Urothelium cell line (cell line): ENCODE measurements at regions not wholly inside any gene's neighbourhood (a gene's known extent, or its start where the extent isn't known, plus 50 kb on each side); places are given as distances from the start of the nearest gene placed in this dataset.
"Not testable (repeated sequence)": the region's sequence is repeated elsewhere in the genome, so short reads cannot be mapped to it uniquely, and the experiment has no call there.

Source experiments
- DNase-seq: peaks from one replicate; pipeline ENCODE4 v3.0.0; 2011; ENCODE audit warnings: low spot score, mixed read lengths
- FAIRE-seq: peaks from 2 replicates; lab custom pipeline; 2011; peaks lifted over from hg19 to GRCh38; lab: Jason Lieb, UNC

DNA sequence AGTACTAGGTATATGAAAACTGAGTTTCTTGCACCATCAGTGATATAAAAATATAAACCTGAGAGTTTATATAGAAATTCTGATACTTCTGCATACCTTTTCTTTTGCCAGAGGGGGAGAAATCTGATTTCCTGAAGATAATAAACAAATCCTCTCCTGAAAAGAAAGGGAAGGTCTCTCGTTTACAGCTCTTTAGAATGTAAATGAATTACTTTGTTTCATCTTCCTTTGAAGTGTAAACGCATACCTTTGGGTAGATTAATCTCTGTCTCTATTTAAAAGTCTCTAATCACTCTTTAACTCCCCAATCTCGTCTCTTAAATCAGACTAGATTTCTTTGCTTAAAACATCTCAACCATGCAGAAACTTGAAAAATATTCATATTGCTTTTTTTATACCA lies 1092.9 kb downstream of the SLITRK5 start:
- DNase-seq = no peak
- no peak for FAIRE-seq

DNA sequence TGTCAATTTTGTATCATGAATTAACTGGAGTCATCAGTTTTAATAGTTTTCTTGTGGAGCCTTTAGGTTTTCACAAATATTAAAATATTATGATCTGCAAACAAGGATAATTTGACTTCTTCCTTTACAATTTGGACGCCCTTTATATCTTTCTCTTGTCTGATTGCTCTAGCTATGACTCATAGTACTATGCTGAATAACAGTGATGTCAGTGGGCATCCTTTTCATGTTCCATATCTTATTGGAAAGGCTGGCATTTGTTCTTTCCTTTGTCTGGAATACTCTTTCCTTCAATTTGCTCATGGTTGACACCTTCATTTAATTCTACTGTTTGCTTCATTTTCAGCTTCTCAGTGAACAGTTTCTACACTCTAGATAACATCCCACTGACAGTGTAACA lies 1129.3 kb downstream of the SLITRK5 start:
- FAIRE-seq = no peak

DNA sequence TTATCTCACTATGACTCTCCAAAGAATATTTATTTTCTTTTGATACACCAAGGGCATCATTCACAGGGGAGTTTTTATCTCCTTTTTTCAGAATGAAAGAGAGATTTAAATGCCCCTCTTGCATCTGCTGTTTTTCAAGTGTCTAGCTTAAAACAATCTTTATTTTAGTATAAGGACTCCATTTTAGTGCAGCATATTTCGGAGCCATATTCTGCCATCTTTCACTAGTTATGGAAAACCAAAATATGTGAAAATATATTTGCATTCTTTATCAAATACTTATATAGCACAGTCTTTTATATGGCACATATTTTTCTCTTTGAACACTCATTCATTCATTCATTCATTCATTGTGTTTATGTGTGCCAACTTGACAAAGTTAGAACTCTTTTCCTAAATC lies 1130.2 kb downstream of the SLITRK5 start:
- no peak for FAIRE-seq

More for the DNA sequence above, 1129.3 kb downstream of the SLITRK5 start:
- no peak for DNase-seq

DNA sequence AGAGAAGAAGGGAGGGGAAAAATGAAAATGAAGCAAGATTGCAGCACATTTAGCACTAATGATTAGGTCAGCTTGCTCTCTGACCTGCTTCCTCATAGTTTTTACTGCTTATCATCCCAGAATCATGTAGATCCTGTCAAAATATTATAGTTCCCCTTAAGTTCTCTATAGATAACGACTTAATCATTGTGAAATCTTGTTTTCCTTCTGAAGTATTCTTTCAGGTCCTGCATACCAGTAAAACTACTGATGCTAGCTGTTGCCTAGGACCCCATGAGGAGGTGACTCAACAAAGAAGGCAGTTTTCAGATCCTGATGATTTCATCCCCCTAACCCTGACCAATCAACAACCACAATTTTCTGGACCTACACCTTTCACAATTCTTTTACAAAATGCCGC lies 1131.7 kb downstream of the SLITRK5 start:
- FAIRE-seq = no peak
- DNase-seq = no peak

More for the DNA sequence above, 1130.2 kb downstream of the SLITRK5 start:
- no peak for DNase-seq

DNA sequence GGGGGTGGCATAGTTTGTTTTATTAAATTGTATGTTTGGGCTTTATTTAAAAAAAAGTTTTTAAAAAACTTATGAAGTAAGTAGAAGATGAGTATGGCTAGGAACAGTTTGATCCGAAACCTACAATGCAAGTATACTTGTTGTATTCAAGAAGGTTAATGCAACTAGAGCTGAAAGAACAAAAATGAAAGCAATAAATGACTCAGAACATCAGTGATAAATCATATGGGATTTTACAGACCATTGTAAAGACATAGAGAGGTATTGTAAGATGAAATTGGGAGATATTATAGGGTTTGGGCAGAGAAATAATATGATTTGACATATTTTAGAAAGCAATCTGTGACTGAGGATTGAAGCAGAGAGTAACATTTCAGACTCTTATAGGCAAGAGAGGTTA lies 1135.3 kb downstream of the SLITRK5 start:
- no peak for FAIRE-seq
- DNase-seq = no peak

DNA sequence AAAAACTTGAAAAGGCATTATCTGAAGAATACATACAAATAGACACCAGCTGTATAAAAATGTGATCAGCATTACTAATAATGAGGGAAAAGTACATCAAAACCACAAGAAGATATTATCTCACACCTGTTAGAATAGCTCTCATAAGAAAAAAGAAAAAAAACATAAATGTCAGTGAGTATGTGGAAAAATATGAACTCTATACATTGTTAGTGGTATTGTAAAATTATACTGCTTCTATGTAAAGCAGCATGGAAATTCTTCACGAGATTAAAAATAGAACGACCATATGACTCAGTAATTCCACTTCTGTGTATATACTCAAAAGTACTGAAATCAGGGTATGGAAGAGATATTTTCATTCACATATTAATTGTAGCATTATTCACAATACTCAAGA lies 1146.4 kb downstream of the SLITRK5 start:
- FAIRE-seq = no peak
- DNase-seq = no peak

DNA sequence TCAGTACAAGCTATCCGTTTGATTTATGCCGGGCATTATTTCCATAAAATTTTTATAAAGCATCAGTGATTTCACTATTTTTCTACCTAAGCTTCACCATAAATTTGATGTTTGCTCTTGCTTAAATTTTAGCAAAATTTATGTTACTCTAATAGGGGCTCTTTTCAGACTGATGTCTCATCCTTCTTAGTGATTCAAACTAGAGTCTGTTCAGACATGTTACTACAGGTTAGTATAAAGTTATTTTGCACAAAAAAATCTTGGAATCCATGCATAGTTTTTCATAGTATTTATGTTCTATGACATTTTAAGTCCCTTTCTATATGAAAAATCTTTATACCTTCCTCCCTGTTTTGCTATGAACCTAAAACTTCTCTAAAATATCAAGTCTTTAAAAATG lies 1151.9 kb downstream of the SLITRK5 start:
- DNase-seq = no peak
- no peak for FAIRE-seq

GRCh38 chr13:88824218-88824617 lies 1153.0 kb downstream of the SLITRK5 start:
- DNase-seq (no peak), FAIRE-seq (no peak)

- FAIRE-seq (no peak), DNase-seq (no peak)
Measured at GRCh38 chr13:88840085-88840484, 1168.9 kb downstream of the SLITRK5 start.

DNA sequence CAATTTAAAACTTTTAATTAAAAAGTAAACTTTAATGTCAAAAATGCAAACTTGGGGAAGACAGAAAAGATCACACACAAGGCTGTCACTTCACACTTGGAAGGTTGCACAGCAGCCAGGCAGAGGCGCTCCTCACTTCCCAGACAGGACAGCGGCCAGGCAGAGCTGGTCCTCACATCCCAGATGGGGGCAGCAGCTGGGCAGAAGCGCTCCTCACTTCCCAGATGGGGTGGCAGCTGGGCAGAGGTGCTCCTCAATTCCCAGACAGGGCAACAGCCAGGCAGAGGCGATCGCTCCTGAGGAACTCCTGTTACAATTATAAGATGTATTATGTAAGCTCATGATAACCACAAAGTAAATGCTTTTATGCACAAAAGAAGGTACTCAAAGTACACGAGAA lies 1181.1 kb downstream of the SLITRK5 start:
- FAIRE-seq = not testable (repeated sequence)

GRCh38 chr13:88857256-88857655 lies 1186.1 kb downstream of the SLITRK5 start:
- DNase-seq (no peak), FAIRE-seq (no peak)

More for the DNA sequence above, 1181.1 kb downstream of the SLITRK5 start:
- not testable (repeated sequence) for DNase-seq

- no peak for FAIRE-seq
- no peak for DNase-seq
Measured at GRCh38 chr13:88862095-88862620, 1191.0 kb downstream of the SLITRK5 start.

- FAIRE-seq (no peak), DNase-seq (no peak)
Measured at GRCh38 chr13:88863116-88863515, 1191.9 kb downstream of the SLITRK5 start.

- DNase-seq (peak; percentile 3), FAIRE-seq (no peak)
Measured at GRCh38 chr13:88866195-88866594, 1195.0 kb downstream of the SLITRK5 start.

- FAIRE-seq (no peak), DNase-seq (no peak)
Measured at GRCh38 chr13:88883741-88884140, 1212.6 kb downstream of the SLITRK5 start.

DNA sequence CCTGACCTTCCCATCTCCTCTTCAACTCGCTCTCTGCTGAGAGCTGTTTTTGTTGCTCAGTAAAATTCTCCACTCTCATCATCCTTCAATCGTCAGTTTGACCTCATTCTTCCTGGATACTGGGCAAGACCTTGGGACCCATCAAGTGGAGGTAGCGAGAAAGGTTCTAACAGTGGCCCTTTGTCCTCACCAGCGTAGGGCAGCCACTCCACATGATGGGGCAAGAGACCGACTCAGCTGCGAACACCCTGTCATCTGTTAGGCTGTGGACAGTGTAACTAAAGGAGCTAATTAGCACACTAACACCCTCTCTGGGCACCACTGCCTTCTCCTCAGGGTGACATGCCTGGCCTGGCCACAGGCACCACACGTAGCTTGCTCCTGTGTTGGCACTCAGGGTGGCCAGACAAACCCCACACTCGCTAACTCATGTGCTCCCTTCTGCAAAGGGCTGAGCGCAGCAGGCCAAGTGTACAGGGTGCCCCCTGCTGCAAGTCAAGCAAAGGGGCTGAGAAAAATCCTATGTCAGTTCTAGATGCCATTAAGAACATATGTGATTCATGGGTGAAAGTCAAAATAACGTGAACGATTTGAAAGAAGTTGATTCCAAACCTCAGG lies 1216.0 kb downstream of the SLITRK5 start:
- no peak for DNase-seq
- no peak for FAIRE-seq

DNA sequence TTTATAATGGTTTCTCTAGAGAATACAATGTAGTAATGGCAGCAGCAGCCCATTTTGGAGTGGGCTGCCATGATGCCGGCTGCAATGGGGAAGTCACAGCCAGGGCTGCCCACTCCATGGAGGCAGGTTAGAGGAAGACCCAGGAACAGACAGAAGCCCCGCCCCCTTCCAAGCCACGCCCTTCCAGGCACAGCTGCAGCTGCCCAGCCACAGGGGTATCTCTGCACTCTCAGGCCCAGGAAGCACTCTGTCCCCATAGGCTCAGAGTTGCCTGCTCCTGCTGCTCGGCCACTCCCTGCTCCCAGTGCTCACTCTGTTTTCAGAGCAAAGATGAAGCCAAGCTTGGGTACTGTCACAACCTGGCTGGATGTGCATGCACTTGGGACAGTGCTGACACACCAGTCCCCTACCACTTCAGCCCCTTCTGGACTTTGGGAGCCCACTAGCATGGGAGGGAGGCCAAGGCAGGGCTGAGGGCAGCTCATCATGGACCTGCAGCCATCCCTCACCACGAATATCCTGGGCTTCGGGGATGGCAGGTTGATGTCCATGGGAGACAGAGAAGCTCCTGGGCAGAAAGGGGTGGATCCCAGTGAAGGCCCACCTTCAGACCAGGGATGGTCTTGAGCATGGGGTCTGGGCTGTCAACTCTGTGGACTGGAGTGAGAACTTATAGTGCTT lies 1224.2 kb downstream of the SLITRK5 start:
- no peak for DNase-seq
- FAIRE-seq = no peak

DNA sequence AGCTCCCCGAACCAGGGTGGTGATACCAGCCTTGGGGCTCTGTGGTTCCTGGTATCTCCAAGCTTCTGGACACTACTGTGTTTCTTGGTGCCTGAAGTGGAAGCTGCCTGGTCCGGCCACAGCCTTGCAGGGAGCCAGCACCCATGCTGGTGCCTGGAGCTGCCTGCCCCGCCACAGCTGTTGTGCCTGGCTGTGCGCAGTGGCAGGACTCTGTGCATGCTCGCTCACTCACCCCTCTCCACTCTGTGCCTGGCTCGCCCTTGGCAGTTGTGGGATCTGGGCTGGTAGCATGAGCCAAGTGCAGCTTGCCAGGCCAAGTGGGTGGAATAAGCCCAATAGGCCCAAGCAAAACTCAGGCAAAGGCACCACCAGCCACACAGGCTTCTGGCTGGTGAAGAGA lies 1225.3 kb downstream of the SLITRK5 start:
- DNase-seq = no peak

GRCh38 chr13:88908961-88909441 lies 1237.8 kb downstream of the SLITRK5 start:
- no peak for FAIRE-seq

More for the DNA sequence above, 1225.3 kb downstream of the SLITRK5 start:
- no peak for FAIRE-seq

DNA sequence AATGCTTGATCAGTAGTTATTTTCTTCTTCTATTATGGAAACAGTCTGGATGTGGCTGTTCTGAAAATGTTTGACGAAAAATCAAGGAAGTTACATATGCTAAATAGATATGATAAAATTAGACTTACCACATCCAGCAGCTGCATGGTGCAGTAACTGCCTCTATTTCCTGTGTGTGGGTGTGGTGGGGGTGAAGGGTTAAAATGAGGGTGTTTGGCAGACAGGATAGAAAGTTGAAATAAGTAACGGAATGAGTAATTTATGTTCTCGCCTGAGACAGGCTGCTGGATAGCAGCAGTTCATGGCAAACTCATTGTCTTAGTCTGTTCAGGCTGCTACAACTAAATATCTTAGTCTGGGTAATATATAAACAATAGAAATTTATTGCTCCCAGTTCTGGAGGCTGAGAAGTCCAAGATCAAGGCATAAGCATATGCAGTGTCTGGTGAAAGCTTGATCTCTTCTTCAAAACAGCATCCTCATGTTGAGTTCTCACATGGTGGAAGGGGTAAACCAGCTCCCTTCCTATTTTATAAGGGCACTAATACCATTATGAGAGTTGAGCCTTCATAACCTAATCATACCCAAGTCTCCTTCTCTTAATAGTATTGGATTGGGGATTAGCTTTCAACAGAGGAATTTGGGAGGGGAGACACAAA lies 1248.9 kb downstream of the SLITRK5 start:
- DNase-seq (no peak), FAIRE-seq (no peak)

More at GRCh38 chr13:88908961-88909441, 1237.8 kb downstream of the SLITRK5 start:
- no peak for DNase-seq

DNA sequence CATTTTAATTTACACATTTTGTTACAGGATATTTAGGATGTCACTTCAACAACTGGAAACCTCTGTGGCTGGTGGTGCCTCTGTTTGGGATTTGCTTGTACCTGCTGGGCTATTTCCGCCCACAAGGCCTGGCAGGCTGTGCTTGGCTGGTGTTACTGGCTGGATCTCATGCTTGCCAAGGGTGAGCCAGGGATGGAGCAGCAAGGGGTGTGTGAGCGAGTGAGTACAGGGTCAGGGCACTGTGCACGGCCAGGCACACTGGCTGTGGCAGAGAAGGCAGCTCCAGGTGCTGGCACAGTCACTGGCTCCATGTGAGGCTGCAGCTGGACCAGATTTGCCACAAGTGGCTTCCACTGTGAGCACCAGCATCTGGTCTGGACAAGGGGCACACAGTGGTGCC lies 1254.8 kb downstream of the SLITRK5 start:
- FAIRE-seq = no peak

More for the DNA sequence above, 1254.8 kb downstream of the SLITRK5 start:
- DNase-seq = no peak
